IMR-90 (cell line): ENCODE measurements at regions not wholly inside any gene's neighbourhood (a gene's known extent, or its start where the extent isn't known, plus 50 kb on each side); places are given as distances from the start of the nearest gene placed in this dataset.
A peak's percentile ranks its signal among the peaks of the same experiment; 100 is the strongest.

Source experiments
- ATAC-seq: fragments of 200-7000 bp; cut with Tn5 transposase; 2 replicates; pipeline ENCODE4 v1.9.1; 2020; ENCODE audit warnings: low read depth, mild to moderate bottlenecking, moderate library complexity
- BruUV-seq: library from RNA; stranded (reverse); fragments of 400-500 nt; replicated peaks from 2 replicates; lab custom pipeline; 2021; lab: Mats Ljungman, UMichigan
- CTCF ChIA-PET: fragments of 300-600 bp; formaldehyde crosslinking; extraction: SDS; loops from one replicate; lab custom pipeline; 2021; ENCODE audit warnings: antibody characterized with exemption; lab: Yijun Ruan, JAX
- POLR2A ChIA-PET: fragments of 300-600 bp; sonication (Branson Sonifier 250); formaldehyde crosslinking; loops from one replicate; lab custom pipeline; 2022; ENCODE audit warnings: antibody characterized with exemption; ENCODE audit not compliant: unreplicated experiment; lab: Charles Lee
- DNase-seq: peaks from one replicate; pipeline ENCODE4 v3.0.0; 2013
- H2AFZ ChIP-seq: replicated peaks from 2 replicates; pipeline ENCODE3; 2013; ENCODE audit warnings: low read length, mild to moderate bottlenecking; ENCODE audit not compliant: poor library complexity
- H2AK5ac ChIP-seq: 2 replicates; pipeline ENCODE4 v1.6.1; 2013; ENCODE audit warnings: low read depth, low read length, inconsistent platforms
- H2AK9ac ChIP-seq: replicated peaks from 2 replicates; pipeline ENCODE3; 2013; ENCODE audit warnings: mild to moderate bottlenecking, low read depth, low read length, moderate library complexity; ENCODE audit not compliant: poor library complexity
- H2BK120ac ChIP-seq: 2 replicates; pipeline ENCODE4 v1.6.1; 2013; ENCODE audit warnings: low read depth, low read length, inconsistent platforms
- H2BK15ac ChIP-seq: 3 replicates; pipeline ENCODE4 v1.6.1; 2013; ENCODE audit warnings: low read depth, low read length, inconsistent platforms
- H2BK20ac ChIP-seq: 2 replicates; pipeline ENCODE4 v1.6.1; 2013; ENCODE audit warnings: low read depth, mild to moderate bottlenecking, inconsistent platforms, low read length, moderate library complexity
- H2BK5ac ChIP-seq: 2 replicates; pipeline ENCODE4 v1.6.1; 2013; ENCODE audit warnings: mild to moderate bottlenecking, low read depth, low read length, inconsistent platforms; ENCODE audit not compliant: poor library complexity, severe bottlenecking
- H3K14ac ChIP-seq: replicated peaks from 2 replicates; pipeline ENCODE4 v1.6.1; 2013; ENCODE audit warnings: low read depth, low read length, inconsistent platforms
- H3K18ac ChIP-seq: 2 replicates; pipeline ENCODE4 v1.6.1; 2013; ENCODE audit warnings: low read depth, low read length, control low read depth
- H3K23ac ChIP-seq: 2 replicates; pipeline ENCODE4 v1.6.1; 2013; ENCODE audit warnings: low read depth, low read length, inconsistent platforms
- H3K27ac ChIP-seq: 2 replicates; pipeline ENCODE4 v1.5.1; 2013; ENCODE audit warnings: mild to moderate bottlenecking, control low read depth, low read length; ENCODE audit not compliant: insufficient read depth
- H3K27me3 ChIP-seq: 2 replicates; pipeline ENCODE4 v1.6.1; 2013; ENCODE audit warnings: low read length; ENCODE audit not compliant: control insufficient read depth, insufficient read depth
- H3K36me3 ChIP-seq: 2 replicates; pipeline ENCODE4 v1.6.1; 2013; ENCODE audit warnings: low read length, mixed read lengths; ENCODE audit not compliant: control insufficient read depth, insufficient read depth
- H3K4ac ChIP-seq: 2 replicates; pipeline ENCODE4 v1.6.1; 2013; ENCODE audit warnings: low read depth, low read length, inconsistent platforms
- H3K4me1 ChIP-seq: 2 replicates; pipeline ENCODE4 v1.6.1; 2013; ENCODE audit warnings: low read length, mixed read lengths; ENCODE audit not compliant: control insufficient read depth, insufficient read depth
- H3K4me2 ChIP-seq: 2 replicates; pipeline ENCODE4 v1.6.1; 2013; ENCODE audit warnings: low read depth, mild to moderate bottlenecking, control low read depth, low read length, moderate library complexity
- H3K4me3 ChIP-seq: 2 replicates; pipeline ENCODE4 v1.5.1; 2013; ENCODE audit warnings: low read depth, mild to moderate bottlenecking, control low read depth, low read length, moderate library complexity; ENCODE audit not compliant: insufficient read depth
- H3K56ac ChIP-seq: 2 replicates; pipeline ENCODE4 v1.6.1; 2013; ENCODE audit warnings: low read length, inconsistent platforms; ENCODE audit not compliant: insufficient read depth; ENCODE audit errors: extremely low read depth
- H3K79me1 ChIP-seq, 2 experiments: 2 replicates each; pipeline ENCODE4 v1.6.1; 2013; ENCODE audit warnings: low read length in 2 of 2, inconsistent platforms in 1 of 2, low read depth in 1 of 2
- H3K9ac ChIP-seq: 2 replicates; pipeline ENCODE4 v1.6.1; 2013; ENCODE audit warnings: low read depth, low read length, control low read depth
- H3K9me1 ChIP-seq: 2 replicates; pipeline ENCODE4 v1.6.1; 2013; ENCODE audit warnings: low read length, inconsistent platforms; ENCODE audit not compliant: insufficient read depth
- H3K9me3 ChIP-seq: 2 replicates; pipeline ENCODE4 v1.6.1; 2013; ENCODE audit warnings: low read length; ENCODE audit not compliant: control insufficient read depth, insufficient read depth
- H4K20me1 ChIP-seq: 2 replicates; pipeline ENCODE4 v1.6.1; 2013; ENCODE audit warnings: low read length, inconsistent platforms; ENCODE audit not compliant: insufficient read depth
- H4K5ac ChIP-seq: 2 replicates; pipeline ENCODE4 v1.6.1; 2013; ENCODE audit warnings: mild to moderate bottlenecking, low read depth, low read length, control low read depth
- H4K8ac ChIP-seq, 2 experiments: 2 replicates each; pipeline ENCODE4 v1.6.1; 2013; ENCODE audit warnings: low read depth in 2 of 2, low read length in 2 of 2, control low read depth in 1 of 2, inconsistent platforms in 1 of 2
- H4K91ac ChIP-seq: 2 replicates; pipeline ENCODE4 v1.6.1; 2013; ENCODE audit warnings: low read depth, low read length, inconsistent platforms; ENCODE audit not compliant: insufficient read depth
- CEBPB ChIP-seq: IDR thresholded peaks from 2 replicates; pipeline ENCODE4 v1.6.1; 2012; ENCODE audit warnings: low read depth, low read length, improper control_type of control experiment
- FOS ChIP-seq: fragments of 150-350 bp; IDR thresholded peaks from 2 replicates; pipeline ENCODE4 v1.6.1; 2016; ENCODE audit warnings: low read depth, low read length
- MXI1 ChIP-seq: IDR thresholded peaks from 2 replicates; pipeline ENCODE4 v1.6.1; 2012; ENCODE audit warnings: low read depth, mild to moderate bottlenecking, low read length, moderate library complexity, borderline replicate concordance
- RAD21 ChIP-seq: IDR thresholded peaks from 2 replicates; pipeline ENCODE4 v1.6.1; 2012; ENCODE audit warnings: low read length, improper control_type of control experiment
- RFX5 ChIP-seq: IDR thresholded peaks from 2 replicates; pipeline ENCODE4 v1.8.0; 2012; ENCODE audit warnings: low read depth, mild to moderate bottlenecking, low read length, moderate library complexity
- SMC3 ChIP-seq: fragments of 150-350 bp; IDR thresholded peaks from 2 replicates; pipeline ENCODE4 v1.6.1; 2016; ENCODE audit warnings: low read depth, mild to moderate bottlenecking, antibody characterized with exemption, low read length, moderate library complexity
- WGBS, 2 experiments: methylation state at CpG; one replicate each; pipeline versions ENCODE4 v1.1.5 to v1.1.7; 2013; ENCODE audit warnings: missing lambda C conversion rate in 2 of 2; ENCODE audit not compliant: insufficient read length in 1 of 2; ENCODE audit errors: extremely low coverage in 2 of 2; 5-methylcytosine and 5-hydroxymethylcytosine counted together
- dilution Hi-C: fragments of 300-500 bp; cut with HindIII; formaldehyde crosslinking; loops from one replicate; pipeline ENCODE4 v1.14.3; 2018; ENCODE audit warnings: low sequenced_read_pairs; ENCODE audit not compliant: unreplicated experiment
- in situ Hi-C: fragments of 300-500 bp; cut with MboI; formaldehyde crosslinking; loops from 3 replicates; pipeline ENCODE4 v1.14.3; 2019; ENCODE audit warnings: low sequenced_read_pairs, inconsistent platforms, mixed read lengths
- intact Hi-C: fragments of 100-400 bp; cut with micrococcal nuclease; formaldehyde crosslinking; loops from 2 replicates; pipeline ENCODE4 v1.10.0; 2022
- TF ChIP-seq, protein P1 (sequence below): fragments of 150-350 bp; IDR thresholded peaks from 2 replicates; pipeline ENCODE4 v1.6.1; 2016; ENCODE audit warnings: low read depth, mild to moderate bottlenecking, low read length, moderate library complexity, borderline replicate concordance

GRCh38 chr1:101152633-101153032, 84.2 kb upstream of the S1PR1 start:
- 0 out of 2 replicates have a peak overlapping the region, but pooled peaks have one; percentile 24 for H3K23ac ChIP-seq
- 0 out of 2 replicates have a peak, but pooled peaks cover 2% of the 10 kb centered on the region for H3K4me1 ChIP-seq
- intact Hi-C loops = no loop called here
- ATAC-seq (no peak), DNase-seq (no peak)
- H4K20me1 ChIP-seq = no peaks in the 10 kb centered on the region
- CTCF ChIA-PET = no interaction called here
- whole genome bisulfite sequencing, 2 experiments = no CpG with 5 or more reads among the region's 4 CpGs
- H4K5ac ChIP-seq = no peak overlapping the region
- no TSS peak for BruUV-seq
- H3K18ac ChIP-seq = no peak overlapping the region
- H3K9me3 ChIP-seq = no peaks in the 10 kb centered on the region
- H3K27me3 ChIP-seq = no peaks in the 10 kb centered on the region
- TF ChIP-seq SMC3 = no peak
- no peak for TF ChIP-seq RFX5
- no peak for TF ChIP-seq CEBPB
- no peak for TF ChIP-seq RAD21
- TF ChIP-seq FOS = no peak
- TF ChIP-seq, protein P1, sequence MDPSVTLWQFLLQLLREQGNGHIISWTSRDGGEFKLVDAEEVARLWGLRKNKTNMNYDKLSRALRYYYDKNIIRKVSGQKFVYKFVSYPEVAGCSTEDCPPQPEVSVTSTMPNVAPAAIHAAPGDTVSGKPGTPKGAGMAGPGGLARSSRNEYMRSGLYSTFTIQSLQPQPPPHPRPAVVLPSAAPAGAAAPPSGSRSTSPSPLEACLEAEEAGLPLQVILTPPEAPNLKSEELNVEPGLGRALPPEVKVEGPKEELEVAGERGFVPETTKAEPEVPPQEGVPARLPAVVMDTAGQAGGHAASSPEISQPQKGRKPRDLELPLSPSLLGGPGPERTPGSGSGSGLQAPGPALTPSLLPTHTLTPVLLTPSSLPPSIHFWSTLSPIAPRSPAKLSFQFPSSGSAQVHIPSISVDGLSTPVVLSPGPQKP = no peak
- TF ChIP-seq MXI1 = no peak
- H3K4me2 ChIP-seq = no peak overlapping the region
- no peaks in the 10 kb centered on the region for H3K36me3 ChIP-seq
- 0 out of 2 replicates have a peak overlapping the region, but pooled peaks have one; percentile 25 for H3K14ac ChIP-seq
- H3K79me1 ChIP-seq = no peaks in the 10 kb centered on the region
- H2BK120ac ChIP-seq = no peak overlapping the region
- H2AFZ ChIP-seq = peak overlapping the region; percentile 86
- no peak overlapping the region for H3K27ac ChIP-seq
- H4K8ac ChIP-seq = no peak overlapping the region
- in situ Hi-C loops = no loop called here
- H3K56ac ChIP-seq = no peak overlapping the region
- H2AK9ac ChIP-seq = peak overlapping the region; percentile 40
- POLR2A ChIA-PET = no interaction called here
- 0 out of 2 replicates have a peak overlapping the region, but pooled peaks have one; percentile 7 for H3K4ac ChIP-seq
- H3K4me3 ChIP-seq = no peak overlapping the region
- no peak overlapping the region; the same call in 1 of the 2 replicates for H4K91ac ChIP-seq
- no peak overlapping the region for H2BK5ac ChIP-seq
- no peak overlapping the region for H2AK5ac ChIP-seq
- H2BK15ac ChIP-seq = 0 out of 3 replicates have a peak overlapping the region, but pooled peaks have one; percentile 59
- no peak overlapping the region for H2BK20ac ChIP-seq
- dilution Hi-C loops = no loop called here
- no peak overlapping the region for H3K9ac ChIP-seq
- H3K9me1 ChIP-seq = no peaks in the 10 kb centered on the region
